Body of pancreas (tissue), 4 donors: ENCODE measurements at regions not wholly inside any gene's neighbourhood (a gene's known extent, or its start where the extent isn't known, plus 50 kb on each side); places are given as distances from the start of the nearest gene placed in this dataset.

ENCODE experiments used
- ATAC-seq: fragments of 150-250 bp; one replicate; pipeline ENCODE4 v1.9.1; 2016
- DNase-seq, 4 donors: peaks; one replicate each; pipeline ENCODE4 v3.0.0-alpha.2; 2019
- H3K27ac ChIP-seq, 4 donors: fragments of 200-600 bp; sonication (generic); 1 replicate in 3 of 4; 2 replicates in 1 of 4; pipeline versions ENCODE4 v1.5.1 to v1.6.1; 2016 to 2019; ENCODE audit warnings: mild to moderate bottlenecking in 1 of 4, mixed read lengths in 1 of 4, moderate library complexity in 1 of 4
- H3K27me3 ChIP-seq, 2 donors: fragments of 200-600 bp; sonication (generic); one replicate each; pipeline ENCODE4 v1.6.0; 2016; ENCODE audit warnings: mild to moderate bottlenecking in 1 of 2
- H3K36me3 ChIP-seq, 2 donors: fragments of 200-600 bp; sonication (generic); replicated peaks in 1 of 2; 2 replicates each; pipeline ENCODE4 v1.5.1; 2016; ENCODE audit warnings: low read depth in 2 of 2; ENCODE audit not compliant: insufficient read depth in 1 of 2
- H3K4me1 ChIP-seq: fragments of 200-600 bp; sonication (generic); one replicate; pipeline ENCODE4 v1.6.0; 2016
- H3K4me3 ChIP-seq, 2 donors: fragments of 200-600 bp; sonication (generic); 1 replicate in 1 of 2; 2 replicates in 1 of 2; pipeline ENCODE4 v1.5.1; 2016 to 2019
- H3K9me3 ChIP-seq, 3 donors: fragments of 200-600 bp; sonication (generic); 1 replicate in 2 of 3; 2 replicates in 1 of 3; pipeline ENCODE4 v1.5.1; 2016
- CTCF ChIP-seq, 7 experiments: fragments of 450-650 bp in 4 of 7; fragments of 200-600 bp in 3 of 7; sonication (generic) in 3 of 7; IDR thresholded peaks; one replicate each; pipeline ENCODE4 v1.5.1; 2016 to 2019; ENCODE audit warnings: antibody characterized with exemption in 7 of 7
- POLR2A ChIP-seq, 3 donors: fragments of 450-650 bp; IDR thresholded peaks; one replicate each; pipeline ENCODE4 v1.6.1; 2016; ENCODE audit warnings: antibody characterized with exemption in 3 of 3, mild to moderate bottlenecking in 2 of 3
- WGBS, 2 donors: methylation state at CpG; one replicate each; pipeline ENCODE4 v1.1.5; 2017; 5-methylcytosine and 5-hydroxymethylcytosine counted together
- intact Hi-C: fragments of 100-400 bp; cut with DNase I; formaldehyde crosslinking; loops from one replicate; pipeline ENCODE4 v1.15.1; 2023

GRCh38 chr12:102746963-102747362 is 170.1 kb downstream of the PAH start:
- no peaks in the 10 kb centered on the region for H3K9me3 ChIP-seq
- WGBS, 2 donors: 53 to 61% methylated on average over 4 of the region's 4 CpGs
- TF ChIP-seq CTCF (IDR thresholded peaks at IDR 0.05) (no peak), POLR2A (IDR thresholded peaks at IDR 0.05) (no peak)
- intact Hi-C loops: no loop called here
- no peak overlapping the region for H3K27ac ChIP-seq
- DNase-seq (no peak), ATAC-seq (no peak)
- H3K4me3 ChIP-seq: no peak overlapping the region
- no peaks in the 10 kb centered on the region for H3K36me3 ChIP-seq
- H3K27me3 ChIP-seq: no peaks in the 10 kb centered on the region
- no peaks in the 10 kb centered on the region for H3K4me1 ChIP-seq

DNA sequence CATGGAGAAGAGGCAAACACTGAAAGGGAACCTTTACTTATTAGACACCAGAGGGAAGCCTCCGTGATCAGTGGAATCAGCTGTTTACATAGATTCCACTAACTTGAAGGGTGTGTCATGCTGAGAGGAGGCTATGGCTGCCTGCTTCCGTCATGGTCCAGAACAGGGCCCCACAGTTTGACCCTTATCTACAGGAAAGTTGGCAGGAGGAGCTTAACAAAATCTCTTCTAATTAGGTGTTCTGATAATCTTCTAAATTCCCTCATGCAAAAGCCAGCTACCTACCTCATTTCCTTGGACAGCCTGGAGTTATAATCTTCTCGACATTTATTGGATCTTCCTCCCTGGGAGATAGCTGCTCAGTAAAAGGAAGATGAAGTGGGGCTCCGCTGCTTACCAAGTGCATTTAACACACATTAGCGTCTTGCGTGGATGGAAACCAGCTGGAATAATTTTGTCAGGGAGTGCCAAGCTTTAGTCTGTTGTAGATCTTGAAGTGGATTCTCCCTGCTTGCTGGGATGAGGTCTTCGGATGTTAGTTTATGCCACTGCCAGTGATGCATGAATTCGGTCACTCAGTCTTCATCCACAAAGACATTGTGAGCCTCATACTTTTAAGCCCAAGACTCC is 171.0 kb downstream of the PAH start:
- no peak overlapping the region for H3K27ac ChIP-seq
- intact Hi-C loops: no loop called here
- no peaks in the 10 kb centered on the region for H3K27me3 ChIP-seq
- H3K4me3 ChIP-seq: no peak overlapping the region
- DNase-seq: no peak
- no peak for TF ChIP-seq CTCF (IDR thresholded peaks at IDR 0.05)
- no peak for TF ChIP-seq POLR2A (IDR thresholded peaks at IDR 0.05)
- ATAC-seq: no peak
- H3K9me3 ChIP-seq: no peaks in the 10 kb centered on the region
- no peaks in the 10 kb centered on the region for H3K36me3 ChIP-seq
- WGBS, 2 donors: 68 to 73% methylated on average over 8 of the region's 8 CpGs
- H3K4me1 ChIP-seq: no peaks in the 10 kb centered on the region

DNA sequence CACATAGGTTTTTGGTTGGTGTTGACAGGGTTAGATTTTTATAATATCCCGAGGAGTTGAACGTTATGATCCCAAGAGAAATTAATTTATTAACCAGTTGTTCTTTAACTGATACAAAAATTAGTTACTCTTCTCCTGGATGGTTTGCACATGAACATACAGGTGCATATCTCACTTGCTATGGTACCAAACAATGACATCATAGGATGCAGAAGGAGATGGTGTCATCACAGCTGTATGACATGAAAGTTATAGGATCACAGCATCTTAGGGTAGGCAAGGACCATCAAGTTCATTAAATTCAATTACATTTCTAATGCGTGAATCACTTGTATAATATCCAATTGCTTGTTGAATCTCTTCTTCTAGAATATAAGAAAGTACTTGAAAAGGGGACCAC is 175.8 kb downstream of the PAH start:
- Histone ChIP-seq H3K4me1 (no peaks in the 10 kb centered on the region), H3K9me3 (no peaks in the 10 kb centered on the region), H3K4me3 (no peak overlapping the region), H3K27me3 (no peaks in the 10 kb centered on the region), H3K27ac (no peak overlapping the region), H3K36me3 (no peaks in the 10 kb centered on the region)
- TF ChIP-seq POLR2A (IDR thresholded peaks at IDR 0.05) (no peak), CTCF (IDR thresholded peaks at IDR 0.05) (no peak)
- intact Hi-C loops: no loop called here
- DNase-seq (no peak), ATAC-seq (no peak)
- 52 to 80% methylated on average over 3 of the region's 3 CpGs for WGBS, 2 donors

GRCh38 chr12:102740141-102740955 is 176.7 kb downstream of the PAH start:
- no peaks in the 10 kb centered on the region for H3K9me3 ChIP-seq
- H3K27me3 ChIP-seq: no peaks in the 10 kb centered on the region
- ATAC-seq (no peak), DNase-seq (no peak)
- H3K36me3 ChIP-seq: no peaks in the 10 kb centered on the region
- intact Hi-C loops: no loop called here
- TF ChIP-seq POLR2A (IDR thresholded peaks at IDR 0.05) (no peak), CTCF (IDR thresholded peaks at IDR 0.05) (peak in 3 of 7 experiments; percentile 10 to 20 (median 11))
- no peaks in the 10 kb centered on the region for H3K4me1 ChIP-seq
- WGBS, 2 donors: 36 to 39% methylated on average over 3 of the region's 3 CpGs
- no peak overlapping the region for H3K4me3 ChIP-seq
- no peak overlapping the region for H3K27ac ChIP-seq
